ENCODE measurements at regions not wholly inside any gene's neighbourhood (a gene's known extent, or its start where the extent isn't known, plus 50 kb on each side); places are given as distances from the start of the nearest gene placed in this dataset.
A peak's percentile ranks its signal among the peaks of the same experiment; 100 is the strongest.

DNA sequence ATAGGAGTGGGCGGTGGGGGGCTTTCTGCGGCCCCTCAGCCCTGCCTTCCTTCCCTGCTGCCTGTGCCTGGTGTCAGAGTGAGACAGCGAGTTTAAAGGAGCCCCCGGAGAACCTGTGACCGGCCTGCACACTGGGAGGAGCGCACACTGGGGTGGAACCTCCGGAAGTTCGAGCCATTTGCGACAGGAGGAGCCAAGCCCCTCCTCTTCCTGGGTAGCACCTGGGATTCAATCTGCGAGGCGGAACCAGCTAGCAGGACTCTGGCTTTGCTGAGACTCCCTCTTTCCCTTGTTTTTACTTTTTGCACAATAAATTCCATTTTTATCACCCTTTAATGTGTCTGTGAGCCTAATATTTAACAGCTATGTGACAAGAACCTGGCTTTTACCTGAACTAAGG, 540.6 kb downstream of the NPHP4 start:
- no peak overlapping the region for H3K4me3 Mint-ChIP-seq
- H3K36me3 Mint-ChIP-seq = no peaks in the 10 kb centered on the region
- DNase-seq (no peak), ATAC-seq (ENCODE audit: low read depth) (no peak)
- no peak overlapping the region for H3K27ac Mint-ChIP-seq
- no peaks in the 10 kb centered on the region for H3K9me3 Mint-ChIP-seq
- no peaks in the 10 kb centered on the region for H3K4me1 Mint-ChIP-seq
- POLR2A ChIA-PET = no interaction called here
- H3K27me3 Mint-ChIP-seq = peaks cover 5% of the 10 kb centered on the region

DNA sequence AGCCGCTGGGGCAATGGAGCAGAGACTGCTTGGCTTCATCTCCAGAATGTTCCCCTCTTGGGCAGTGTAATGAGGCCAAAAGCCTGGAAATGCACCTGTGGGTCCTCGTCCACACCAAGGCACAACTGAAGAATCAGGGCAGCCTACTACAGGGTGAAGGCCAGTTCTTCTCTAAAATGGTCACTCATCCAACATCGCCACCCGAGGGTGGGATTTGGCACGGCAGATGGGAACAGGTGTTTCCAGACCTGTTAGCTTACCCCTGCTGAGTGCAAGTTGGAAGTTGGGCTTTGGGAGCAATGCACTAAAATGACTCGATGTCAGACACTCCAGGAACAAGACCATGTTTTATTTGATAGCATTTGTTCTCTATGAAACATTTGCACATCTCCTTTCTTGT, 543.7 kb downstream of the NPHP4 start:
- Mint-ChIP-seq H3K4me1 (no peaks in the 10 kb centered on the region), H3K9me3 (no peaks in the 10 kb centered on the region), H3K27me3 (no peaks in the 10 kb centered on the region), H3K36me3 (no peaks in the 10 kb centered on the region), H3K27ac (no peak overlapping the region), H3K4me3 (no peak overlapping the region)
- ATAC-seq (ENCODE audit: low read depth) (no peak), DNase-seq (peak; percentile 44)
- POLR2A ChIA-PET = no interaction called here

DNA sequence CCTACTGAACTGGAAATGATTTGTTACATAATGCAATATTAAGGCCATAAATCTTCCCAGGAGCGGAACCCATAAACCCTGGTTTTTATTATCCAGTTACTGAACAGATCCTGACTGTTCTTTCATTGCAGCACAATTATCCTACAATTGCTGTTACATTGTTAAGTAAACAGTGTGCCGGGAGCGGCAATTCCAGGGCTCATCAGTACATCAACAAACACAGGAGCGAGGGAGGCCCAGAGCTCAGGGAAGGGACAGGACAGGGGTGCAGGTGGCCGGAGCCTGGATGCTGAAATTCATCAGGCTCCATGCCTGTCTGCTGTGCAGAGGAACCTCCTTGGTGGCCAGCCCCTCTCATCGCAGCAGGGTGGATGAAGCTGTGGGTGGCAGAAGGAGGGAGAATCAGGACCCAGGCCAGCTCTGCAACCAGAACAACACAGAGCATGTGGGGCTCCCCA, 544.7 kb downstream of the NPHP4 start:
- DNase-seq (no peak), ATAC-seq (ENCODE audit: low read depth) (no peak)
- H3K27ac Mint-ChIP-seq = no peak overlapping the region
- H3K9me3 Mint-ChIP-seq = no peaks in the 10 kb centered on the region
- POLR2A ChIA-PET = no interaction called here
- no peak overlapping the region for H3K4me3 Mint-ChIP-seq
- H3K4me1 Mint-ChIP-seq = no peaks in the 10 kb centered on the region
- H3K36me3 Mint-ChIP-seq = no peaks in the 10 kb centered on the region
- no peaks in the 10 kb centered on the region for H3K27me3 Mint-ChIP-seq

DNA sequence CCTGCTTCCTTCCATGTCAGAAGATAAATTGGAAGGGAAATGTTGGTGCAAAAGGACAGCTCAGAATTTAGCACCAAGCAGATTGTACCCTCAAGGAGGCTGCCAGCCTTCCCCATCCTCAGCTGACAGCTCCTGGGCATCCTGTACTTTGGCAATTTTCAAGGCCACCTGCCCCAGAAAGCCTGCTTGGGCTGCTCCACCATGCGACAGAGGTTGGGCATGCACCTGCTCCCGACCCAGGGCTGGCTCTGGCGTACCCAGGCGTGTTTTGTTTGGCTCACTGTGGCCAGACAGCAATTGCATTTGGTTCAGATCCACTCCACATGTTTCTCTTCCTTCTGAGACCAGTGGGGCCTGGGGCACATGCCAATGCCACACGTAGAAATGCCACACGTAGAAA, 547.8 kb downstream of the NPHP4 start:
- no peak for DNase-seq
- no peak for ATAC-seq (ENCODE audit: low read depth)
- POLR2A ChIA-PET = no interaction called here
- Mint-ChIP-seq H3K4me3 (no peak overlapping the region), H3K9me3 (peaks cover 3% of the 10 kb centered on the region), H3K27me3 (peaks cover 3% of the 10 kb centered on the region), H3K36me3 (no peaks in the 10 kb centered on the region), H3K4me1 (no peaks in the 10 kb centered on the region), H3K27ac (no peak overlapping the region)

DNA sequence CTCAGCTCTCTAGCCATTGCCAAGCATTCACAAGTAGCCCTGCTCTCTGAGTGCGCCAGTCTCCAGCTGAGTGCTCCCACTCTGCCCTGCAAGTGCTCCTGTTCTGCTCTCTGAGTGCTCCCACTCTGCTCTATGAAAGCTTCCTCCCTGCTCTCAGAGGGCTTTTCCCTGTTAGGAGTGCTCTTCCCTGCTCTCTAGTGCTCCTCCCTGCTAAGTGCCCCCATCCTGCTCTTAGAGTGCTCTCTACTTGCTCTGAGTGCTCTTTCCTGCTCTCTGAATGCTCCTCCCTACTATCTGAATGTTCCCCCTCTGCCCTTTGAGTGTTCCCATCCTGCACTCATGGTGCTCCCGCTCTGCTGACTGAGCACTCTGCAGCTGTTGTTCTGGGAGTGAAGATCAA, 555.4 kb downstream of the NPHP4 start:
- H3K9me3 Mint-ChIP-seq = peaks cover 10% of the 10 kb centered on the region
- no peak overlapping the region for H3K27ac Mint-ChIP-seq
- H3K36me3 Mint-ChIP-seq = no peaks in the 10 kb centered on the region
- H3K4me1 Mint-ChIP-seq = no peaks in the 10 kb centered on the region
- no peak for ATAC-seq (ENCODE audit: low read depth)
- H3K27me3 Mint-ChIP-seq = peaks cover 7% of the 10 kb centered on the region
- H3K4me3 Mint-ChIP-seq = no peak overlapping the region
- no peak for DNase-seq
- POLR2A ChIA-PET = no interaction called here

DNA sequence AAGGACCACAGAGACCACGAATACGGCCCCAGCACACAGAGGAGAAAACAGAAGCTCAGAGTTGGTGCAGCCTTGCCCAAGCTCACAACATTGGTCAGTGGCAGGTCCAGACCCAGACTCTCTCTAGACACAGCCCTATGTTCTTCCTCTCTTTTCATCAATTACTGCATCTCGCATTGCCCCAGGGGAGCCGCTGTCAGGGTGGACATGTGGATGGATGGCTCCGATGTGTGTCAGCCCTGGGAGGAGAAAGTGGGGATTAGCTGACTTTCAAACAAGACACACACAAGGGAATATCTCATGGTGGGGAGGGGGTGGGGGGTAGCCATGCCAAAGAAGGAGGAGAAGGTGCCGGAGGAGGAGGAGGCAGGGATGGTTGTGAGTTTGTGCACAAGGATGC, 556.8 kb downstream of the NPHP4 start:
- Mint-ChIP-seq H3K36me3 (no peaks in the 10 kb centered on the region), H3K4me1 (no peaks in the 10 kb centered on the region), H3K4me3 (no peak overlapping the region), H3K27me3 (peaks cover 4% of the 10 kb centered on the region), H3K27ac (no peak overlapping the region), H3K9me3 (peaks cover 7% of the 10 kb centered on the region)
- POLR2A ChIA-PET = no interaction called here
- no peak for ATAC-seq (ENCODE audit: low read depth)
- DNase-seq = no peak

DNA sequence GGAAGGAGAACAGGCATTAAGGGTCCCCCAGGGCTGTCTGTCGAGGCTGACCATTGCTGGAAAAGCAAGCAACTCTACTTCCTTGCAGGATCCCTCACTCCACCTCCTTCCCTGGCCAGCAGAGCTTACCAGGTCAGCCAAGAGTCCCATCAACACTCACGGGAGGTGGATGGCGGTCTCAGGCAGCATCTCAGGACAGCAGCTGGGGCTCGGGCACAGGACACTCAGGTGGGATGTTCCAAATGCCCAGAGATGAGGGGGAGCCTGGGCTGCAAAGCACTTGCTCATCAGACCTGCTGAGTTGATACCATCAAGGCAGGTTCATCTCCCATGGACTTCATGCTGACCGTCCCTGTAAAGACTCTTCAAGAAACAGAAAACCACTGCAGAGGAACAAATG, 559.8 kb downstream of the NPHP4 start:
- H3K27me3 Mint-ChIP-seq = peaks cover 13% of the 10 kb centered on the region
- H3K4me3 Mint-ChIP-seq = no peak overlapping the region
- H3K36me3 Mint-ChIP-seq = no peaks in the 10 kb centered on the region
- no peak for ATAC-seq (ENCODE audit: low read depth)
- H3K27ac Mint-ChIP-seq = no peak overlapping the region
- POLR2A ChIA-PET = no interaction called here
- DNase-seq = no peak
- no peaks in the 10 kb centered on the region for H3K4me1 Mint-ChIP-seq
- H3K9me3 Mint-ChIP-seq = peaks cover 2% of the 10 kb centered on the region

DNA sequence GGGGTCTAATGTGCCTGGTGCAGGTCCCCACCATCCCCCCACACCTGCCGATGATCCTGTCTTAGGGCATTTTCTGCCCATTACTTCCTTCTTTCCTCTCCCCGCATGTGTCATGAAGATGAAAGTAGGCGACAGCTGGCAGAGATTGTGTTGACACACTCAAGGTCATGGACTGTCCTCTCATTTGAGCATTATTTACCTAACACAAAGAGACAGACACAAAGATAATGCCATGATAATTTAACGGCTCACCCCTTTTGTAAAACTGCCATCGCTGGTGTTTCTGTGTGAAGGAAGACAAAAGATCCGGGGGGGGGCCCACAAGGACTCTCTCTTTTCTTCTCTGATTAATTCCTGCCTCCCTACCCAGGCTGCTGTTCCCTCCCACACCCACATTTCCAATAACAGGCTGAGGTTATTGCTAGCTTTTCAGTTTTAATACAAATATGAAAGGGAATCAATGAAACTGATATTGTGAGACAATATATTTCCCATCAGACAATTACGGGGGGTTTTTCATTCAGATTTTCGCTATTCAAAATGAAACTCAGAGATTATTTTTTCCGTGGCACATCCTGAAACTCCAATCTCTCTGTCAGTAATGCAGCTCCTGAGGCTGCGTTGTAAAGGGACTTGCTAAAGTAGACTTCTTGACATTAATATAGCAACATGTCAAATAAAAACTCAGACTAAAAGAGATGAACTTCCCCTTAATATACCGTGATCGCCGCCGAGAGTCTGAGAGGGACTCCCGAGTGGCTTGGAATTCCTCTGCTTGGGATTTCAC, 561.1 kb downstream of the NPHP4 start:
- ATAC-seq (ENCODE audit: low read depth) (no peak), DNase-seq (no peak)
- no peaks in the 10 kb centered on the region for H3K4me1 Mint-ChIP-seq
- H3K4me3 Mint-ChIP-seq = no peak overlapping the region
- no peaks in the 10 kb centered on the region for H3K36me3 Mint-ChIP-seq
- no peak overlapping the region for H3K27ac Mint-ChIP-seq
- H3K9me3 Mint-ChIP-seq = no peaks in the 10 kb centered on the region
- POLR2A ChIA-PET = no interaction called here
- peaks cover 11% of the 10 kb centered on the region for H3K27me3 Mint-ChIP-seq

DNA sequence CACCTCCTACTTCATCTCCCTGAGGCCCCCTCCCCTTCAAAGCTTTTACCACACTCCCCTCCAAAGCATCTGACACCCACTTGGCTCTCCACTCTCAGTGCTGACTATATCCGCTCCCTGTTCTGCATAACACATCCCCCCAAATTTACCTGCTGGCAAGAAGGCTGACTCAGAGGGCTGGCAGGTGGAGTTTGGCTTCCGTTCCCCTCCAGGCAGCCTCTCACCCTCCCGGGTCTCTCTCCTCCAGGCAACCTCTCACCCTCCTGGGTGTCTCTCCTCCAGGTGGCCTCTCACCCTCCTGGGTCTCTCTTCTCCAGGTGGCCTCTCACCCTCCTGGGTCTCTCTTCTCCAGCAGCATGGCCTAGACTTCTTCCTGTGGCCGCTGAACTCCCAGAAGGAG, 562.1 kb downstream of the NPHP4 start:
- ATAC-seq (ENCODE audit: low read depth) (no peak), DNase-seq (no peak)
- POLR2A ChIA-PET = no interaction called here
- H3K36me3 Mint-ChIP-seq = no peaks in the 10 kb centered on the region
- H3K27me3 Mint-ChIP-seq = peaks cover 16% of the 10 kb centered on the region
- H3K27ac Mint-ChIP-seq = no peak overlapping the region
- no peak overlapping the region for H3K4me3 Mint-ChIP-seq
- no peaks in the 10 kb centered on the region for H3K9me3 Mint-ChIP-seq
- H3K4me1 Mint-ChIP-seq = no peaks in the 10 kb centered on the region

DNA sequence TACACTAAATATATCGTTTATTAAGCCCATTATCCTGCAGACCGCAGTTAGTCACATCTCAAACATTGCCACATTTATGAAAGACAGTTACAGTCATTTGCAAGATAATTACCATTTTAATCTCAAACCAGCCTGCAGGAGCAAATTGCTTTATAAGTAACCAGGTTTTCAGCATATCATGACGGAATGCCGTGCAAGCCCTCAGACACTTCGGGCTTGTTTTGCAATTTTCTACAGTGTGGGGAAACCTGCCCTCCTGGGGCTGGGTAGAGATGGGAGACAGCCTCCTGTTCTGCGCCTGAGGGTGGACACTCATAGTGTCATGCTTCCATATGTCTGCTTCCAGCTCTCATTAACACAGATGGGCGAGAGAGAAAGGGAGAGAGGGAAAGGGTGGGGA, 563.9 kb downstream of the NPHP4 start:
- no peak for DNase-seq
- no peak for ATAC-seq (ENCODE audit: low read depth)
- POLR2A ChIA-PET = no interaction called here
- Mint-ChIP-seq H3K36me3 (no peaks in the 10 kb centered on the region), H3K4me3 (no peak overlapping the region), H3K27ac (no peak overlapping the region), H3K4me1 (peaks cover 2% of the 10 kb centered on the region), H3K9me3 (no peaks in the 10 kb centered on the region), H3K27me3 (peaks cover 25% of the 10 kb centered on the region)

DNA sequence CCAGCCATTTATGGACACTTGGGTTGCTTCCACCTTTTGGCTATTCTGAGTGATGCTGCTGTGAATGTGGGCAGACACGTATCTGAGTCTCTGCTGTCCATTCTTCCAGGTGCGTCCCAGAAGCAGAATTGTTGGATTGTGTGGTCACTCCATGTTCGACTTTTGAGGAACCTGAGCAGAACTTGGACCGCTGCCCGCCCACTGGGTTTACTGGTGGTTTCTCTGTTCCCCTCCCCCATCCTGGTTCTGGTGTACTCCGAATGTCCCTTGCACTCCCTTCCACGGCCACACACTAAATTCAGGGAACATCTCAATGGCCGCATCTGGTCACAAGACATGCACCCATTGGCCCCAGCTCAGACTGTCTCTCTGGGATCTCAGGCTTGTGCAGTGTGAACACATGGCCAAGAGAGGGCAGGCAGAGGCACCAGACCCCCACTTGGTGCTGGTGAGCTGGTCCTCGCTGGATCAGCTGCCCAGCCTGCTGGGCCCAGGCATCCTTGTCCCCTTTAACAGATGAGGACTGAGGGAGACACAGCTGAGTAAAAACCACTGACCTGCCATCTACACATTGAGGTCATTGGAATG, 565.1 kb downstream of the NPHP4 start:
- Mint-ChIP-seq H3K4me3 (no peak overlapping the region), H3K27me3 (peaks cover 31% of the 10 kb centered on the region), H3K9me3 (no peaks in the 10 kb centered on the region), H3K27ac (no peak overlapping the region), H3K36me3 (no peaks in the 10 kb centered on the region), H3K4me1 (peaks cover 10% of the 10 kb centered on the region)
- ATAC-seq (ENCODE audit: low read depth) = no peak
- DNase-seq = no peak
- POLR2A ChIA-PET = no interaction called here

DNA sequence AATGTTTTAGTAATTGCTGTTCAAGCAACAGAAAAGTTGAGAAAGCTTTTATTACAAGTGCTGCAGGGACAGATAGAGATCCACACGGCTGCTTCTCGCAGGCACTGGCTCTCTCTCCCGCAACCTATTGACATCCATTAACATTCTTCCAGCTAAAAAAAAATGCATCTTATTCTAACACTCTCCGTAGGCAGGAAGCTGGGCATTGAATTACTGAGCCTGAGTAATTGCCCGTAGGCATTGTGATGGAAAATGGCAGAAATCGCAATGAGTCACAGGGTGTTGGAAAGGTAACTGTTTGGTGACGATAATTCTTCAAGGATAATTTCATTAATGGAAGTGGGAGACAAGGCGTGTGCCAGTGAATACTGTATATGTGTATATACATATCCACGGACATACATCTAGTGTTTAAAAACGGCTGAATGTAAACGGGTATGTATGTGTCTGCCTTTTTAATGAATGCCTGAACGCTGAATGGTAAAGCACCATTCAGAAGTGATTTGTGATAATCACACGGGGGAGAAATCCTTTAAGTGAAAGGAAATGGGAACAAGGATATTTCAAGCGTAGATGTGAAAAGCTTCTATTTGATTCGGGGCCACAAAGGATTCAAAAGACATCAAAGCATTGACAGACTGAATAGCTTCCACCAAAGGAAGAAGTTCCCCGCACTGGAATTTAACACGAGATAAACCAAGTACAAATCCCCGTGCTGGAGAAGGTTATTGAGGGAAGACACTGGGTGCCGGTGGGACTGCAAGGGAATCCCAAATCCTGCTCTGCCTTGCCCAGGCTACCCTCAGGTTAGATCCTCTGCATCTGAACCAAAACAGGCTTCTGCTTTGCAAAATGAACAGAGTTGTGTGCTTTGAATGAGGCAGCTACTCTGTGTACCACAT, 567.2 kb downstream of the NPHP4 start:
- Mint-ChIP-seq H3K4me3 (no peak overlapping the region), H3K4me1 (peaks cover 15% of the 10 kb centered on the region)

DNA sequence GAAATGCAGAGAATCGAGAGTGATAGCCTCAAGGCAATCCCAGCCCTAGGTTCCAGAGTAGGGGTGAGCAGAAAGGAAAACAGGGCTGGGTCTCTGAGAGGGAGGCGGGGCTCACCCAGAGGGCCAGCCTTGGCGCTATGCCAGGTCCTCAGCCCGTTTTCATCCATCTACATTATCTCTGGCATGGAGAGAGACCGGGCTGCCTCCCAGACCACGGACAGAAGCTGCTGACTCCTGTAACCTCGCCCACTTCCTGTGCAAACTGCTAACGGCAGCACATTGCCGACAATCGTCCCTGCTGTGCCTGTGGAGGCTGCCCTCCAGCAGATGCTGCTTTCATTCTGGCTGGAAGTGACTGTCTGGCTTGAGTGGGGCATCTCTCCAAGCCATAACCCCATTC, 569.1 kb downstream of the NPHP4 start:
- H3K4me3 Mint-ChIP-seq = peak overlapping the region; percentile 60
- ATAC-seq (ENCODE audit: low read depth) = peak; percentile 95
- peaks cover 15% of the 10 kb centered on the region for H3K4me1 Mint-ChIP-seq
- H3K27ac Mint-ChIP-seq = peak overlapping the region; percentile 74
- H3K36me3 Mint-ChIP-seq = no peaks in the 10 kb centered on the region
- H3K27me3 Mint-ChIP-seq = peaks cover 31% of the 10 kb centered on the region
- peak; percentile 50 for DNase-seq
- H3K9me3 Mint-ChIP-seq = no peaks in the 10 kb centered on the region
- POLR2A ChIA-PET = no interaction called here

More for the DNA sequence above, 567.2 kb downstream of the NPHP4 start:
- DNase-seq (no peak), ATAC-seq (ENCODE audit: low read depth) (no peak)
- no peaks in the 10 kb centered on the region for H3K36me3 Mint-ChIP-seq
- no peaks in the 10 kb centered on the region for H3K9me3 Mint-ChIP-seq
- H3K27ac Mint-ChIP-seq = no peak overlapping the region
- peaks cover 37% of the 10 kb centered on the region for H3K27me3 Mint-ChIP-seq
- POLR2A ChIA-PET = no interaction called here

DNA sequence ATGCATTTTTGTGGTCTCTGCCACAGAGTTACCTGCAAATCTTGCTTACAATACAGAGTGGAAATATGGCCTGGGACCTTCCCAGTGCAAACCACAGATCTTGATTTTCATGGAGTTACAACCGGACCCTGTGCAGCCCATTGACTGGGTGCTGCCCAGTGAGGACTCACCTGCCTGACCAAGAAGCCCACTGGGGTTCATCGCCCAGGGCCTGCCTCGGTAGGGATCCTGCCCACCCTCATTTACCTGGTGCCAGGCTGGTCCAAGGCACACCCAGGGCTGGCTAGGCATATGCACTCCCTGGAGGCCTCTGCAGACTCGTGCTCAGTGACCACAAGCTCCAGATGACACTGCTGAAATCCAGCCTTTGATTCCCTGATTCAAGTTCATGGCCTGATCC, 572.7 kb downstream of the NPHP4 start:
- ATAC-seq (ENCODE audit: low read depth) (no peak), DNase-seq (no peak)
- no peak overlapping the region for H3K4me3 Mint-ChIP-seq
- H3K36me3 Mint-ChIP-seq = no peaks in the 10 kb centered on the region
- no peaks in the 10 kb centered on the region for H3K9me3 Mint-ChIP-seq
- H3K4me1 Mint-ChIP-seq = peaks cover 15% of the 10 kb centered on the region
- peaks cover 14% of the 10 kb centered on the region for H3K27me3 Mint-ChIP-seq
- H3K27ac Mint-ChIP-seq = no peak overlapping the region
- POLR2A ChIA-PET = no interaction called here
